GM12864 (cell line): ENCODE measurements at regions not wholly inside any gene's neighbourhood (a gene's known extent, or its start where the extent isn't known, plus 50 kb on each side); places are given as distances from the start of the nearest gene placed in this dataset.

Experiments used
- DNase-seq: peaks from one replicate; pipeline ENCODE4 v3.0.0-alpha.2; 2011; ENCODE audit warnings: low read depth
- H3K4me3 ChIP-seq: 2 replicates; pipeline ENCODE4 v1.5.1; 2011; ENCODE audit warnings: mild to moderate bottlenecking, low read depth, low read length, control low read depth
- CTCF ChIP-seq: IDR thresholded peaks from 2 replicates; pipeline ENCODE4 v1.5.1; 2011; ENCODE audit warnings: low read depth, mild to moderate bottlenecking, moderate library complexity, low read length, control low read depth, inconsistent platforms; ENCODE audit errors: missing control alignments

GRCh38 chr3:99394831-99395778, 243.3 kb upstream of the COL8A1 start:
- TF ChIP-seq CTCF: no peak
- no peak for DNase-seq
- no peak overlapping the region for H3K4me3 ChIP-seq

GRCh38 chr3:99393961-99394360, 244.4 kb upstream of the COL8A1 start:
- no peak for DNase-seq
- H3K4me3 ChIP-seq: no peak overlapping the region
- TF ChIP-seq CTCF: no peak

GRCh38 chr3:99388780-99389179, 249.6 kb upstream of the COL8A1 start:
- no peak for TF ChIP-seq CTCF
- no peak overlapping the region for H3K4me3 ChIP-seq
- no peak for DNase-seq

GRCh38 chr3:99384596-99384995, 253.8 kb upstream of the COL8A1 start:
- no peak overlapping the region for H3K4me3 ChIP-seq
- no peak for TF ChIP-seq CTCF
- no peak for DNase-seq

- DNase-seq: no peak
- TF ChIP-seq CTCF: no peak
Measured at GRCh38 chr3:99376926-99377325, 261.5 kb upstream of the COL8A1 start.

GRCh38 chr3:99373846-99374210, 264.6 kb upstream of the COL8A1 start:
- TF ChIP-seq CTCF: no peak
- DNase-seq: no peak
- H3K4me3 ChIP-seq: no peak overlapping the region

More at GRCh38 chr3:99376926-99377325, 261.5 kb upstream of the COL8A1 start:
- no peak overlapping the region for H3K4me3 ChIP-seq

GRCh38 chr3:99373088-99373845, 265.1 kb upstream of the COL8A1 start:
- TF ChIP-seq CTCF: no peak
- DNase-seq: no peak
- no peak overlapping the region for H3K4me3 ChIP-seq
